Chondrocyte (in vitro differentiated cells): ENCODE measurements at regions not wholly inside any gene's neighbourhood (a gene's known extent, or its start where the extent isn't known, plus 50 kb on each side); places are given as distances from the start of the nearest gene placed in this dataset.

ENCODE experiments used
- DNase-seq: peaks from one replicate; pipeline ENCODE4 v3.0.0; 2021; ENCODE audit warnings: mixed read lengths, low spot score
- H3K27ac Mint-ChIP-seq: one replicate; pipeline ENCODE4 v1.8.0; 2021; ENCODE audit warnings: mild to moderate bottlenecking, moderate library complexity, mixed read lengths; ENCODE audit not compliant: unreplicated experiment
- H3K27me3 Mint-ChIP-seq: 2 replicates; pipeline ENCODE4 v1.8.0; 2021; ENCODE audit warnings: low read depth, mixed read lengths
- H3K36me3 Mint-ChIP-seq: 2 replicates; pipeline ENCODE4 v1.8.0; 2021; ENCODE audit warnings: low read depth, mixed read lengths
- H3K4me1 Mint-ChIP-seq: 2 replicates; pipeline ENCODE4 v1.8.0; 2021; ENCODE audit warnings: low read depth, mild to moderate bottlenecking, mixed read lengths
- H3K4me3 Mint-ChIP-seq: one replicate; pipeline ENCODE4 v1.8.0; 2021; ENCODE audit warnings: mild to moderate bottlenecking, moderate library complexity, mixed read lengths; ENCODE audit not compliant: unreplicated experiment
- H3K9me3 Mint-ChIP-seq: 2 replicates; pipeline ENCODE4 v1.8.0; 2021; ENCODE audit warnings: low read depth, mixed read lengths
- CTCF ChIP-seq: fragments of 200-600 bp; sonication (generic); IDR thresholded peaks from 2 replicates; pipeline ENCODE4 v1.5.0; 2021; ENCODE audit warnings: antibody characterized with exemption, mild to moderate bottlenecking, moderate library complexity

- Mint-ChIP-seq H3K36me3 (no peaks in the 10 kb centered on the region), H3K27ac (no peak overlapping the region), H3K27me3 (no peaks in the 10 kb centered on the region), H3K4me3 (no peak overlapping the region), H3K4me1 (no peaks in the 10 kb centered on the region), H3K9me3 (no peaks in the 10 kb centered on the region)
- no peak for TF ChIP-seq CTCF
- DNase-seq = no peak
Measured at GRCh38 chr20:41830702-41831101, 212.5 kb upstream of the CHD6 start.

GRCh38 chr20:41819436-41819835, 201.3 kb upstream of the CHD6 start:
- Mint-ChIP-seq H3K36me3 (no peaks in the 10 kb centered on the region), H3K4me1 (no peaks in the 10 kb centered on the region), H3K27me3 (peaks cover 3% of the 10 kb centered on the region), H3K4me3 (no peak overlapping the region), H3K27ac (no peak overlapping the region), H3K9me3 (no peaks in the 10 kb centered on the region)
- no peak for DNase-seq
- TF ChIP-seq CTCF = no peak

- H3K4me1 Mint-ChIP-seq = no peaks in the 10 kb centered on the region
- no peak overlapping the region for H3K4me3 Mint-ChIP-seq
- H3K27ac Mint-ChIP-seq = no peak overlapping the region
- TF ChIP-seq CTCF = no peak
- H3K36me3 Mint-ChIP-seq = no peaks in the 10 kb centered on the region
- DNase-seq = no peak
- no peaks in the 10 kb centered on the region for H3K9me3 Mint-ChIP-seq
- H3K27me3 Mint-ChIP-seq = peaks cover 3% of the 10 kb centered on the region
Measured at GRCh38 chr20:41818991-41819390, 200.8 kb upstream of the CHD6 start.

GRCh38 chr20:41818369-41818768, 200.2 kb upstream of the CHD6 start:
- no peaks in the 10 kb centered on the region for H3K36me3 Mint-ChIP-seq
- H3K4me1 Mint-ChIP-seq = no peaks in the 10 kb centered on the region
- no peak overlapping the region for H3K27ac Mint-ChIP-seq
- no peak for DNase-seq
- H3K27me3 Mint-ChIP-seq = peaks cover 1% of the 10 kb centered on the region
- H3K9me3 Mint-ChIP-seq = peaks cover 3% of the 10 kb centered on the region
- no peak overlapping the region for H3K4me3 Mint-ChIP-seq
- TF ChIP-seq CTCF = no peak

GRCh38 chr20:41811456-41811855, 193.3 kb upstream of the CHD6 start:
- TF ChIP-seq CTCF = no peak
- no peak overlapping the region for H3K4me3 Mint-ChIP-seq
- no peaks in the 10 kb centered on the region for H3K4me1 Mint-ChIP-seq
- DNase-seq = no peak
- no peaks in the 10 kb centered on the region for H3K27me3 Mint-ChIP-seq
- peaks cover 18% of the 10 kb centered on the region for H3K9me3 Mint-ChIP-seq
- H3K36me3 Mint-ChIP-seq = no peaks in the 10 kb centered on the region
- H3K27ac Mint-ChIP-seq = no peak overlapping the region
